ENCODE measurements at regions not wholly inside any gene's neighbourhood (a gene's known extent, or its start where the extent isn't known, plus 50 kb on each side); places are given as distances from the start of the nearest gene placed in this dataset.

- no peak for DNase-seq (ENCODE audit: low spot score)
Measured at GRCh38 chr13:104034891-104035290, 968.7 kb upstream of the SLC10A2 start.

GRCh38 chr13:104025303-104025702 is 959.1 kb upstream of the SLC10A2 start:
- no peak for DNase-seq (ENCODE audit: low spot score)

GRCh38 chr13:104024416-104025170 is 958.4 kb upstream of the SLC10A2 start:
- DNase-seq (ENCODE audit: low spot score) = no peak

- no peak for DNase-seq (ENCODE audit: low spot score)
Measured at GRCh38 chr13:104021806-104022397, 955.7 kb upstream of the SLC10A2 start.

- DNase-seq (ENCODE audit: low spot score) = no peak
Measured at GRCh38 chr13:104017317-104017716, 951.1 kb upstream of the SLC10A2 start.

- no peak for DNase-seq (ENCODE audit: low spot score)
Measured at GRCh38 chr13:104015646-104016396, 949.6 kb upstream of the SLC10A2 start.

GRCh38 chr13:104014803-104015645 is 948.8 kb upstream of the SLC10A2 start:
- DNase-seq (ENCODE audit: low spot score) = no peak

GRCh38 chr13:104011505-104012241 is 945.5 kb upstream of the SLC10A2 start:
- DNase-seq (ENCODE audit: low spot score) = no peak

GRCh38 chr13:104008541-104009435 is 942.6 kb upstream of the SLC10A2 start:
- DNase-seq (ENCODE audit: low spot score) = no peak

- no peak for DNase-seq (ENCODE audit: low spot score)
Measured at GRCh38 chr13:104008075-104008474, 941.9 kb upstream of the SLC10A2 start.

GRCh38 chr13:104006625-104007075 is 940.4 kb upstream of the SLC10A2 start:
- DNase-seq (ENCODE audit: low spot score) = no peak

- DNase-seq (ENCODE audit: low spot score) = no peak
Measured at GRCh38 chr13:104004572-104004971, 938.4 kb upstream of the SLC10A2 start.

- no peak for DNase-seq (ENCODE audit: low spot score)
Measured at GRCh38 chr13:104002216-104002615, 936.0 kb upstream of the SLC10A2 start.

GRCh38 chr13:104001766-104002165 is 935.5 kb upstream of the SLC10A2 start:
- no peak for DNase-seq (ENCODE audit: low spot score)

- DNase-seq (ENCODE audit: low spot score) = no peak
Measured at GRCh38 chr13:103996733-103997132, 930.5 kb upstream of the SLC10A2 start.

GRCh38 chr13:103983948-103984347 is 917.7 kb upstream of the SLC10A2 start:
- DNase-seq (ENCODE audit: low spot score) = no peak

- no peak for DNase-seq (ENCODE audit: low spot score)
Measured at GRCh38 chr13:103976371-103976770, 910.2 kb upstream of the SLC10A2 start.

- DNase-seq (ENCODE audit: low spot score) = no peak
Measured at GRCh38 chr13:103973740-103974139, 907.5 kb upstream of the SLC10A2 start.

GRCh38 chr13:103969520-103970050 is 903.4 kb upstream of the SLC10A2 start:
- DNase-seq (ENCODE audit: low spot score) = no peak
